Fibroblast of lung (primary cell): ENCODE measurements at regions not wholly inside any gene's neighbourhood (a gene's known extent, or its start where the extent isn't known, plus 50 kb on each side); places are given as distances from the start of the nearest gene placed in this dataset.

Source experiments
- EZH2 ChIP-seq: IDR thresholded peaks from 2 replicates; pipeline ENCODE4 v1.5.1; 2012; ENCODE audit warnings: low read length, control low read depth, mild to moderate bottlenecking; ENCODE audit errors: missing control alignments
- TF ChIP-seq, protein P1 (sequence below), 2 donors: IDR thresholded peaks in 1 of 2; conservative IDR thresholded peaks in 1 of 2; 1 replicate in 1 of 2; 2 replicates in 1 of 2; pipeline ENCODE4 v1.5.1; 2011 to 2012; ENCODE audit warnings: low read length in 2 of 2, control low read depth in 1 of 2, inconsistent platforms in 1 of 2, low read depth in 1 of 2, mild to moderate bottlenecking in 1 of 2

DNA sequence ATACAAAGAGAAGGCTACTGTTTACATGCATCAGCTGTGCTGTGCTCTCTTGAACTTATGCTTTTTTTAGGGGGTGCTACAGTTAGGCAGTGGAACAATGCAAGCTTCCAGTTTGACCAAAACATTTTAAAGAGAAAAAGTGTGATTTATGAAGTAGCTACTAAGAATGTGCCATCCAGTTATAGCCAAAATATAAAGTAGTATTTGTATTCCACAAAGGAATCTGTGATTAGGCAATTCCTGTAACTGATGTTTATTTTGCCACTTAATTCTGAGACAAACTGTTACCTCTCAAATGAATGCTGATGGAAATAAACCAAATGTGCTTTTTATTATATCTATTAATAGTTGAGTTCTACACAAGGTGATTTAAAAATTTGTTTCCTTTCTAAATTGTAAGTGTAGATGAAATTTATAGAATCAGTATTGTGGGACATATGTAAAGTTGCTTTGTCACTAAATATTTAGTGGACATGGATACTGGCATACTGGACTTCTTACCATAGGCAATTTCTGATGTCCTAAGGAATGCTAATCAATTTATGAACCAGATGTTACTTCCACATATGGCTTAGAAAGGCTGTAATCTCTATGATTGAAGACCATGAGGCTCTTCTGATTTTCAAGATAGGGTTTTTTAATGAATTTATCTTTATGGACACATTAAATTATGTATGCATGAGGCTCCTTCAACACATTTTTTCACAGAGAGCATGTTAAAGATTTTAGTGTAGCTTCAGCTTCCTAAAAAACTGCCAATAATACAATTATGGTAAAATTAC lies 410.2 kb downstream of the PRR16 start:
- no peak for TF ChIP-seq EZH2
- TF ChIP-seq, protein P1, sequence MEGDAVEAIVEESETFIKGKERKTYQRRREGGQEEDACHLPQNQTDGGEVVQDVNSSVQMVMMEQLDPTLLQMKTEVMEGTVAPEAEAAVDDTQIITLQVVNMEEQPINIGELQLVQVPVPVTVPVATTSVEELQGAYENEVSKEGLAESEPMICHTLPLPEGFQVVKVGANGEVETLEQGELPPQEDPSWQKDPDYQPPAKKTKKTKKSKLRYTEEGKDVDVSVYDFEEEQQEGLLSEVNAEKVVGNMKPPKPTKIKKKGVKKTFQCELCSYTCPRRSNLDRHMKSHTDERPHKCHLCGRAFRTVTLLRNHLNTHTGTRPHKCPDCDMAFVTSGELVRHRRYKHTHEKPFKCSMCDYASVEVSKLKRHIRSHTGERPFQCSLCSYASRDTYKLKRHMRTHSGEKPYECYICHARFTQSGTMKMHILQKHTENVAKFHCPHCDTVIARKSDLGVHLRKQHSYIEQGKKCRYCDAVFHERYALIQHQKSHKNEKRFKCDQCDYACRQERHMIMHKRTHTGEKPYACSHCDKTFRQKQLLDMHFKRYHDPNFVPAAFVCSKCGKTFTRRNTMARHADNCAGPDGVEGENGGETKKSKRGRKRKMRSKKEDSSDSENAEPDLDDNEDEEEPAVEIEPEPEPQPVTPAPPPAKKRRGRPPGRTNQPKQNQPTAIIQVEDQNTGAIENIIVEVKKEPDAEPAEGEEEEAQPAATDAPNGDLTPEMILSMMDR (conservative IDR thresholded peaks at IDR 0.05 in 1 of 2, IDR thresholded peaks at IDR 0.05 in 1 of 2; ENCODE audit: low read depth in 1 of 2, low read length in 2 of 2), result no peak
